Astrocyte of the spinal cord (primary cell): ENCODE measurements at regions not wholly inside any gene's neighbourhood (a gene's known extent, or its start where the extent isn't known, plus 50 kb on each side); places are given as distances from the start of the nearest gene placed in this dataset.

Source experiments
- DNase-seq: peaks from one replicate; pipeline ENCODE4 v3.0.0; 2011; ENCODE audit warnings: low read depth, low spot score
- H3K4me3 ChIP-seq: 2 replicates; pipeline ENCODE4 v1.5.1; 2011; ENCODE audit warnings: low read depth, mild to moderate bottlenecking, low read length, moderate library complexity
- in situ Hi-C: cut with HindIII; loops from 2 replicates; pipeline ENCODE4 v1.10.0; 2017; ENCODE audit warnings: low sequenced_read_pairs
- TF ChIP-seq, protein P1 (sequence below): IDR thresholded peaks from 2 replicates; pipeline ENCODE4 v1.5.1; 2012; ENCODE audit warnings: low read depth, mild to moderate bottlenecking, low read length, inconsistent platforms

DNA sequence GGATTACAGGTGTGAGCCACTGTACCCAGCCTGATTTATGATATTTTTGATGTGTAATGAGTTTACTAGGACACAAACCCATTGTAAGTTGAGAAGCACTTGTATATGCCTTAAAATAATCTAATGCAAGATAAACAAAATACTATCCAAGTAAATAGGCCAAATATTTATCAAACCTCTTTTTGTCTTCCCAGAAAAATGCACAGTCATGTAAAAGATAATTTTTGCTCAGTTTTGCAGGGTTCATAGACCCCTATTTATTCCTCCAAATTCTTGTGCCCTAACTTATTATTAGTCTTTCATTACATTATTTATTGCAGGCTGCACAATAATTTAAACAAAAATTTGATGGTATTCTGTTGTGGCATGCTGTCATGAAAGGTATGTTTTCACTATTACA is 1290.7 kb downstream of the STIM2 start:
- no peak overlapping the region for H3K4me3 ChIP-seq
- DNase-seq, result no peak
- in situ Hi-C loops, result no loop called here
- TF ChIP-seq, protein P1, sequence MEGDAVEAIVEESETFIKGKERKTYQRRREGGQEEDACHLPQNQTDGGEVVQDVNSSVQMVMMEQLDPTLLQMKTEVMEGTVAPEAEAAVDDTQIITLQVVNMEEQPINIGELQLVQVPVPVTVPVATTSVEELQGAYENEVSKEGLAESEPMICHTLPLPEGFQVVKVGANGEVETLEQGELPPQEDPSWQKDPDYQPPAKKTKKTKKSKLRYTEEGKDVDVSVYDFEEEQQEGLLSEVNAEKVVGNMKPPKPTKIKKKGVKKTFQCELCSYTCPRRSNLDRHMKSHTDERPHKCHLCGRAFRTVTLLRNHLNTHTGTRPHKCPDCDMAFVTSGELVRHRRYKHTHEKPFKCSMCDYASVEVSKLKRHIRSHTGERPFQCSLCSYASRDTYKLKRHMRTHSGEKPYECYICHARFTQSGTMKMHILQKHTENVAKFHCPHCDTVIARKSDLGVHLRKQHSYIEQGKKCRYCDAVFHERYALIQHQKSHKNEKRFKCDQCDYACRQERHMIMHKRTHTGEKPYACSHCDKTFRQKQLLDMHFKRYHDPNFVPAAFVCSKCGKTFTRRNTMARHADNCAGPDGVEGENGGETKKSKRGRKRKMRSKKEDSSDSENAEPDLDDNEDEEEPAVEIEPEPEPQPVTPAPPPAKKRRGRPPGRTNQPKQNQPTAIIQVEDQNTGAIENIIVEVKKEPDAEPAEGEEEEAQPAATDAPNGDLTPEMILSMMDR, result no peak

DNA sequence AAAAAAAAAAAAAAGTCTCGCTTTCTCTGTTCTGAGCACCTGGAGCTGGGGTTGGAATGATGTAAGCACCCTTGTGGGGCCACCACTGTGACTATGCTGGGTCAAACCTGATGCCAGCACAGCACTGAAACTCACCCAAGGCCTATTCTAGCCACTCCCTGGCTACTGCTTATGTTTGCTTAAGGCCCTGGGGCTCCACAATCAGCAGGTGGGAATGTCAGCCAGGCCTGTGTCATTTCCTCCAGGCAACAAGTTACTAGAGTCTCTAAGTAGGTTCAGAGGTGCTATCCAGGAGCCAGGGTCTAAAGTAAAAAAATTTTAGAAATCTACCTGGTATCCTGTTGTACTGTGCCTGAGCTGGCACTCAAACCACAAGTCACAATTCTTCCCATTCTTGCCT is 1306.8 kb downstream of the STIM2 start:
- H3K4me3 ChIP-seq, result no peak overlapping the region
- in situ Hi-C loops, result no loop called here
- TF ChIP-seq, protein P1, result no peak
- DNase-seq, result no peak

DNA sequence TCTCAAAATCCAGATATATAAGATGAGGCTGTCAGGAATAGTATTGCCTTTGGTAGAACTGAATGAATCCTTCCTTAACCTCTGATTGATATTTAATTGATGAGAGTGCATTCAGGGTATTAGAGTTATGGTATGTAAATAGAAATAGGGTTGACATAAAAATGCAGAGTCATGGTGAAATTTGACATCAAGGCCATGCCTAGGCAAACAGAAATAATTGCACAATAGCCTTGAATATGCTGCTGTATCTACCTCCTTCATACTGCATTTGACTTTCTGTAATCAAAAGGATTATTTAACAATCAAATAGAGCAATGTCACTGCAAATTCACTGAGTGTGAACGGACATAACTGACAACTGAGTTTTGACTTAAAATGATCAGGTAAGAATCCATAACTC is 1316.3 kb downstream of the STIM2 start:
- no peak for DNase-seq
- TF ChIP-seq, protein P1, result no peak
- no peak overlapping the region for H3K4me3 ChIP-seq
- in situ Hi-C loops, result no loop called here

DNA sequence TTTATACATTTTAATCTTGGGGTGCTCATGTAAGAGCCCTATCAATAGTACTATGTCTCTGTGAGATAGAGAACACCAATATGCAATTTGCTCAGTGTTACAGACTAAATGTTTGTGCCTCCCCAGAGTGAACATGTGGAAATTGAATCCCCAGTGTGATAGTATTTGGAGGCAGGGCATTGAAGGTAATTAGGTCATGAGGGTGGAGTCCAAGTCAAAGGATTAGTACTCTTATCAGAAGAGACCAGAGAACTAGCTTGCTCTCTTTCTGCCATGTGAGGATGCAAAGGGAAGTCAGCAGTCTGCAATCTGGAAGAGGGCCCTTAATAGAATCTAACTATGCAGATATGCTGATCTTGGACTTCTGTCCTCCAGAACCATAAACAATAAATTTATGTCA is 1317.0 kb downstream of the STIM2 start:
- TF ChIP-seq, protein P1, result no peak
- in situ Hi-C loops, result no loop called here
- DNase-seq, result no peak
- H3K4me3 ChIP-seq, result no peak overlapping the region

DNA sequence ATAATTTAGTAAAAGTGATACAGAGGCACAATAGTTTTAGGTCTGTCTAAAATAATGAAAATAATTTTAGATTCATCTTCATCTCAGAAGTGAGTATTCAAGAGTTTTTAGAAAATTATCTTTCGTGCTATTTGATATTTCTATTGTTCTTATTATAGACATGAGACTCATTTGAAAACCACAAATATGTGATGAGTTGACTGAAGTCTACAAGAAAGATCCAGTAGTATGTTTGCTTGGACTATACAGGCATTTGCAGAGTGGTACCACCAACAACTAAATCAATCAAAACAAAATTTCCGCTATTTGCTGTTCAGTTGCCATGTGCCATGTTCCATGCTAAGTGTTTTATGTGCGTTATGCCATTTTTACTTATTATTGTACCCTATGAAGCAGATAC is 1318.5 kb downstream of the STIM2 start:
- TF ChIP-seq, protein P1, result no peak
- H3K4me3 ChIP-seq, result no peak overlapping the region
- in situ Hi-C loops, result no loop called here
- no peak for DNase-seq

DNA sequence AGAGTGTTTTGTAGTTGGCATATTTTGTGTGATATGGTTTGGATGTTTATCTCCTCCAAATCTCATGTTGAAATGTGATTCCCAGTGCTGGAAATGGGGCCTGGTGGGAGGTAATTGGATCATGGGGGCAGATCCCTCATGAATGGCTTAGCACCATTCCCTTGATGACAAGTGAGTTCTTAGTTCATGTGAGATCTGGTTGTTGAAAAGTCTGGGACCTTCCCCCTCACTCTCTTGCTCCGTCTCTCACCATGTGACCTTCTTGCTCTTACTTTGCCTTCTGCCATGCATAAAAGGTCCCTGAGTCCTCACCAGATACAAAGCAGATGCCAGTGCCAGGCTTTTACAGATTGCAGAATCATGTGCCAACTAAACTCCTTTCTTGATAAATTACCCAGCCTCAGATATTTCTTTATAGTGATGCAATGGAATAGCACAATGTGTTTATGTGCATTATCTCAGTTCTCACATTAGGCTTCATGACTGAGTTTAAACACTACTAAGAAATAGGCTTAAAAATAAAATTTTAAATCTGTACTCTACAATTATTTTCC is 1348.8 kb downstream of the STIM2 start:
- TF ChIP-seq, protein P1, result no peak

More for the DNA sequence above, 1348.8 kb downstream of the STIM2 start:
- no peak overlapping the region for H3K4me3 ChIP-seq
- in situ Hi-C loops, result no loop called here
- no peak for DNase-seq
